Mesenchymal stem cell (in vitro differentiated cells and primary cell): ENCODE measurements at regions not wholly inside any gene's neighbourhood (a gene's known extent, or its start where the extent isn't known, plus 50 kb on each side); places are given as distances from the start of the nearest gene placed in this dataset.

Experiments
- DNase-seq: peaks from one replicate; pipeline ENCODE4 v3.0.0-alpha.2; 2013
- H2AFZ ChIP-seq: one replicate; pipeline ENCODE4 v1.6.1; 2013; ENCODE audit warnings: low read depth, mild to moderate bottlenecking, control low read depth, inconsistent platforms, low read length, moderate library complexity
- H2AK5ac ChIP-seq: 2 replicates; pipeline ENCODE4 v1.6.1; 2013; ENCODE audit warnings: low read length, moderate library complexity, mild to moderate bottlenecking, inconsistent platforms; ENCODE audit not compliant: severe bottlenecking
- H2BK120ac ChIP-seq: one replicate; pipeline ENCODE4 v1.6.1; 2013; ENCODE audit warnings: low read depth, mild to moderate bottlenecking, inconsistent platforms, low read length, moderate library complexity
- H2BK12ac ChIP-seq, 2 experiments: one replicate each; pipeline ENCODE4 v1.6.1; 2013; ENCODE audit warnings: inconsistent platforms in 2 of 2, low read length in 2 of 2, mild to moderate bottlenecking in 2 of 2, moderate library complexity in 2 of 2, control low read depth in 1 of 2
- H2BK15ac ChIP-seq: one replicate; pipeline ENCODE4 v1.6.1; 2013; ENCODE audit warnings: mild to moderate bottlenecking, low read depth, inconsistent platforms; ENCODE audit not compliant: poor library complexity, severe bottlenecking
- H2BK5ac ChIP-seq: 2 replicates; pipeline ENCODE4 v1.6.1; 2013; ENCODE audit warnings: low read depth, mild to moderate bottlenecking, low read length, control low read depth, inconsistent platforms; ENCODE audit not compliant: poor library complexity, severe bottlenecking
- H3K14ac ChIP-seq, 2 experiments: one replicate each; pipeline ENCODE4 v1.6.1; 2013; ENCODE audit warnings: inconsistent platforms in 2 of 2, low read length in 2 of 2, control low read depth in 1 of 2, mild to moderate bottlenecking in 1 of 2, moderate library complexity in 1 of 2
- H3K18ac ChIP-seq, 2 experiments: one replicate each; pipeline ENCODE4 v1.6.1; 2013; ENCODE audit warnings: inconsistent platforms in 2 of 2, low read length in 2 of 2, control low read depth in 1 of 2, low read depth in 1 of 2, mild to moderate bottlenecking in 1 of 2
- H3K23ac ChIP-seq, 2 experiments: one replicate each; pipeline ENCODE4 v1.6.1; 2013; ENCODE audit warnings: inconsistent platforms in 2 of 2, low read length in 2 of 2, mild to moderate bottlenecking in 2 of 2, moderate library complexity in 2 of 2, control low read depth in 1 of 2
- H3K27ac ChIP-seq: 2 replicates; pipeline ENCODE4 v1.5.1; 2013; ENCODE audit warnings: mild to moderate bottlenecking, moderate library complexity, low read length, control low read depth, inconsistent platforms; ENCODE audit not compliant: poor library complexity, severe bottlenecking
- H3K27me3 ChIP-seq, 2 experiments: 2 replicates each; pipeline versions ENCODE4 v1.6.1 to v1.7.0; 2013; ENCODE audit warnings: low read length in 2 of 2, mild to moderate bottlenecking in 2 of 2, moderate library complexity in 2 of 2, control low read depth in 1 of 2, inconsistent platforms in 1 of 2; ENCODE audit not compliant: control insufficient read depth in 1 of 2, insufficient read depth in 1 of 2
- H3K36me3 ChIP-seq, 2 experiments: 2 replicates each; pipeline versions ENCODE4 v1.6.1 to v1.7.0; 2013; ENCODE audit warnings: low read length in 2 of 2, control low read depth in 1 of 2, inconsistent platforms in 1 of 2, low read depth in 1 of 2, mild to moderate bottlenecking in 1 of 2; ENCODE audit not compliant: insufficient read depth in 2 of 2, control insufficient read depth in 1 of 2
- H3K4ac ChIP-seq, 2 experiments: one replicate each; pipeline ENCODE4 v1.6.1; 2013; ENCODE audit warnings: inconsistent platforms in 2 of 2, low read length in 2 of 2, mild to moderate bottlenecking in 2 of 2, moderate library complexity in 2 of 2, control low read depth in 1 of 2, low read depth in 1 of 2
- H3K4me1 ChIP-seq: 2 replicates; pipeline ENCODE4 v1.6.1; 2013; ENCODE audit warnings: low read depth, low read length, control low read depth; ENCODE audit not compliant: control insufficient read depth, insufficient read depth
- H3K4me2 ChIP-seq: 2 replicates; pipeline ENCODE4 v1.6.1; 2013; ENCODE audit warnings: low read length, mild to moderate bottlenecking, inconsistent platforms; ENCODE audit not compliant: poor library complexity, severe bottlenecking
- H3K4me3 ChIP-seq, 2 experiments: 2 replicates each; pipeline versions ENCODE4 v1.5.1 to v1.7.0; 2013; ENCODE audit warnings: low read length in 2 of 2, mild to moderate bottlenecking in 2 of 2, control low read depth in 1 of 2, low read depth in 1 of 2; ENCODE audit not compliant: insufficient read depth in 1 of 2
- H3K79me1 ChIP-seq: replicated peaks from 2 replicates; pipeline ENCODE4 v1.6.1; 2013; ENCODE audit warnings: mild to moderate bottlenecking, control low read depth, low read length, inconsistent platforms; ENCODE audit not compliant: poor library complexity, severe bottlenecking
- H3K9ac ChIP-seq: 2 replicates; pipeline ENCODE4 v1.7.0; 2013; ENCODE audit warnings: mild to moderate bottlenecking, low read length, moderate library complexity
- H3K9me3 ChIP-seq: 2 replicates; pipeline ENCODE4 v1.7.0; 2013; ENCODE audit warnings: mild to moderate bottlenecking, low read length; ENCODE audit not compliant: control insufficient read depth
- H4K8ac ChIP-seq: one replicate; pipeline ENCODE4 v1.6.1; 2013; ENCODE audit warnings: inconsistent platforms, mild to moderate bottlenecking, low read length, moderate library complexity
- H4K91ac ChIP-seq: one replicate; pipeline ENCODE4 v1.6.1; 2013; ENCODE audit warnings: mild to moderate bottlenecking, low read length, inconsistent platforms
- WGBS: methylation state at CpG from one replicate; pipeline ENCODE4 v1.1.7; 2013; ENCODE audit warnings: mixed read lengths; 5-methylcytosine and 5-hydroxymethylcytosine counted together

DNA sequence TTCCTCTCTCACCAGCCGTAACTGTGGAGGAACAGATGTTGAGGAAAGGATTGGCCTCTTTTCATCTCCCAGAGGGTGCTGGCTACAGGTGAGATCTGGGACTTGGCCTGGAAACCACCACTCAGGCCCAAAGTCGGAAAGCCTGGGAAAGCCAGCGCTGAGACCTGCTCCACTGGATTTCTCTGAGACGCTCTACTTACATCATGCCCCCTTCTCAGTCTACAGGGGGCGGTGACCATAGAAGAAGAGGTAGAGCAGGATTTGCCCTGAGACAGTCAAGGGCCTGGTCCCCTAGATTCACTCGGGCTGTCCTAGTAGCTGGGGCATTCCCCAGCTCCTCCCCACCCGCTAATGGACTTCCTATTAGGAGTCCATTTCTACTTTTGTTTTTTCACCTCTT is 80.9 kb downstream of the C3orf38 start:
- no peak overlapping the region for H2BK5ac ChIP-seq
- no peak overlapping the region for H3K4me2 ChIP-seq
- H3K79me1 ChIP-seq = no peaks in the 10 kb centered on the region
- no peaks in the 10 kb centered on the region for H3K9me3 ChIP-seq
- no peak overlapping the region for H3K4ac ChIP-seq
- no peak overlapping the region for H3K9ac ChIP-seq
- DNase-seq = no peak
- H4K8ac ChIP-seq = no peak overlapping the region
- no peak overlapping the region for H3K18ac ChIP-seq
- no peaks in the 10 kb centered on the region for H3K27me3 ChIP-seq
- H2AK5ac ChIP-seq = no peak overlapping the region
- H3K27ac ChIP-seq = no peak overlapping the region
- no peaks in the 10 kb centered on the region for H3K36me3 ChIP-seq
- no peak overlapping the region for H2BK120ac ChIP-seq
- H3K4me3 ChIP-seq = no peak overlapping the region
- H3K14ac ChIP-seq = no peak overlapping the region
- no peak overlapping the region for H2AFZ ChIP-seq
- no peak overlapping the region for H3K23ac ChIP-seq
- no peak overlapping the region for H2BK12ac ChIP-seq
- peak overlapping the region; percentile 27 for H4K91ac ChIP-seq
- 85% methylated on average over 4 of the region's 7 CpGs for WGBS
- H2BK15ac ChIP-seq = no peak overlapping the region
- H3K4me1 ChIP-seq = no peaks in the 10 kb centered on the region

DNA sequence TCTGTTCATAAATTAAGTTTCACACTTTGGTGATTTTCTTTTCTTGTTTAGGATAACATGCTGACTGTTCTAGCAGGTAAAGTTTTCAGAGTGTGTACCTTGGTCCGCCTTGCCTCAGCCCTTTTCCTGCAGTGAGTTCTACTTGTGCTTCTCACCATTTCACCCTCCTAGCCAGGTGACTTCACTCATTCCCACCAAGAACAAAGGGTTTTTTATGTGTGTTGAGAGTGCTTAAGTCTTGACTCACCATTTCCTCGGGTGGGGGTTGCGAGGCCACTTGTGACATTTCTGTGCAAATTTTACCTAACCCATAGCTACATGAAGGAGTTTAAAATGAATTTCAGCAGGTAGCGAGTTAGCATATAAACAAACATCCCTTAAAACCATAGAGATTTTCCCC is 81.4 kb downstream of the C3orf38 start:
- 100% methylated on average over 1 of the region's 4 CpGs for WGBS
- Histone ChIP-seq H4K91ac (no peak overlapping the region), H3K4me1 (no peaks in the 10 kb centered on the region), H2BK15ac (no peak overlapping the region), H2AFZ (no peak overlapping the region), H3K4ac (no peak overlapping the region), H2BK5ac (no peak overlapping the region), H3K27me3 (no peaks in the 10 kb centered on the region), H4K8ac (no peak overlapping the region), H3K18ac (no peak overlapping the region), H3K36me3 (no peaks in the 10 kb centered on the region), H3K23ac (no peak overlapping the region), H3K27ac (no peak overlapping the region), H3K9ac (no peak overlapping the region), H2BK120ac (no peak overlapping the region), H3K4me2 (no peak overlapping the region), H3K14ac (no peak overlapping the region), H3K79me1 (no peaks in the 10 kb centered on the region), H2AK5ac (no peak overlapping the region), H3K9me3 (no peaks in the 10 kb centered on the region), H3K4me3 (no peak overlapping the region), H2BK12ac (no peak overlapping the region)
- DNase-seq = no peak

GRCh38 chr3:88231632-88232031 is 81.9 kb downstream of the C3orf38 start:
- DNase-seq = no peak
- no peak overlapping the region for H2BK5ac ChIP-seq
- WGBS = no CpG with 5 or more reads among the region's 1 CpG
- H3K4me1 ChIP-seq = no peaks in the 10 kb centered on the region
- H3K79me1 ChIP-seq = no peaks in the 10 kb centered on the region
- no peak overlapping the region for H3K27ac ChIP-seq
- H2AFZ ChIP-seq = no peak overlapping the region
- H4K8ac ChIP-seq = no peak overlapping the region
- no peak overlapping the region for H3K4me3 ChIP-seq
- no peak overlapping the region for H2BK120ac ChIP-seq
- H3K23ac ChIP-seq = no peak overlapping the region
- no peak overlapping the region for H3K4me2 ChIP-seq
- H3K9me3 ChIP-seq = no peaks in the 10 kb centered on the region
- H3K9ac ChIP-seq = no peak overlapping the region
- no peak overlapping the region for H2BK12ac ChIP-seq
- no peak overlapping the region for H4K91ac ChIP-seq
- no peak overlapping the region for H3K18ac ChIP-seq
- H2AK5ac ChIP-seq = no peak overlapping the region
- H3K36me3 ChIP-seq = no peaks in the 10 kb centered on the region
- H3K4ac ChIP-seq = no peak overlapping the region
- no peak overlapping the region for H3K14ac ChIP-seq
- H2BK15ac ChIP-seq = no peak overlapping the region
- H3K27me3 ChIP-seq = no peaks in the 10 kb centered on the region

DNA sequence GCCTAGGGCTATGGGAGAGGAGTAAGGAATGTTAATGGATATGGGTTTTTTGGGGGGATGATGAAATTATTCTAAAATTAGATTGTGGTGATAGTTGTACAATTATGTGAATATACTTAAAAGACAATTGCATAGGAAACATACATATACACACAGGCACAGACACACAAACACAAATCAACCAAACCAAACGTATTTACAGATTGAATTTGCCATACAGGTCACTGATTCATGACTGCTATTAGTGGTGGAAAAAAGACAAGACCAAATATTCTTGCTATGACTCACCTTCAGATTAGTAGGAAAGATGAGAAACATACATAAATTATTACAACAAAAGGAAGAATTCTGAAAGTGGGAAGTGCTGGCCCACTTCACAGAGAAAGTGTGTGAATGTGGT is 85.3 kb downstream of the C3orf38 start:
- Histone ChIP-seq H3K9me3 (no peaks in the 10 kb centered on the region), H3K23ac (no peak overlapping the region), H3K79me1 (no peaks in the 10 kb centered on the region), H3K4ac (no peak overlapping the region), H3K9ac (no peak overlapping the region), H4K8ac (no peak overlapping the region), H3K14ac (no peak overlapping the region), H3K4me2 (no peak overlapping the region), H3K4me1 (no peaks in the 10 kb centered on the region), H3K27ac (no peak overlapping the region), H4K91ac (no peak overlapping the region), H2AK5ac (no peak overlapping the region), H3K18ac (no peak overlapping the region), H2BK5ac (no peak overlapping the region), H2AFZ (no peak overlapping the region), H2BK120ac (no peak overlapping the region), H3K4me3 (no peak overlapping the region), H2BK15ac (no peak overlapping the region), H2BK12ac (no peak overlapping the region), H3K27me3 (no peaks in the 10 kb centered on the region), H3K36me3 (no peaks in the 10 kb centered on the region)
- peak; percentile 7 for DNase-seq
- WGBS = no CpG with 5 or more reads among the region's 1 CpG
